ENCODE measurements at regions not wholly inside any gene's neighbourhood (a gene's known extent, or its start where the extent isn't known, plus 50 kb on each side); places are given as distances from the start of the nearest gene placed in this dataset.
A peak's percentile ranks its signal among the peaks of the same experiment; 100 is the strongest.

DNA sequence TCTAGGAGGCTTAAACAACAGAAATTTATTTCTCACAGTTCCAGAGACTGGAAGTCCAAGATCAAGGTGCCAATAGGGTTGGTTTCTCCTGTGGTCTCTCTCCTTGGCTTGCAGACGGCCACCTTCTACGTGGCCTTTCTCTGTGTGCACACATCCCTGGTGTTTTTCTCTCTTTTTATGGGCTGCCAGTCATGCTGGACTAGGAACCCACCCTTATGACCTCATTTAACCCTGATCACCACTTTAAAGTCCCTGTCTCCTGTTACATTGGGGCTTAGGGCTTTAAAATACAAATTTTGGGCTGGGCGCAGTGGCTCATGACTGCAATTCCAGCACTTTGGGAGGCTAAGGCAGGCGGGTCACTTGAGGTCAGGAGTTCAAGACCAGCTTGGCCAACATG is 157.1 kb downstream of the TLE1 start:
- no peak for DNase-seq

- no peak for DNase-seq
These were observed 157.8 kb downstream of the TLE1 start for GRCh38 chr9:81531511-81531910.

DNA sequence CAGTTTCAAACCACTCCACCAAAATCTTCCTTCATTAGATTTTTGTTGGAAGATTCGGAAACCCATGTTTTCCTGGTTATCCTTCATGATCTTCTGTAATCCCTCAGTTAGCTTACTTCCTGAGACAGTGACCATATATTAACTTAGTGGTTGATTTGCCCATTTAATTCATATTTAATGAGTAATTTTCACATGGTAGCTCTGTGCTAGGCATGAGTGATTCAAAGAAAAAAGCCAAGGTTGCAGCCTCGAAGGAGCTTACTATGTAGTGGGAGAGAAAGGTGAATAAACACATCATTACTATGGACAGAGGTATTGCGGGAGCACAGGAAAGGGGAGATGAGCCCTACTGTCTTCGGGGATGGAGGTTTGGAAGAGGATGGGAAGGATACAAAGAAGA is 158.5 kb downstream of the TLE1 start:
- no peak for DNase-seq

DNA sequence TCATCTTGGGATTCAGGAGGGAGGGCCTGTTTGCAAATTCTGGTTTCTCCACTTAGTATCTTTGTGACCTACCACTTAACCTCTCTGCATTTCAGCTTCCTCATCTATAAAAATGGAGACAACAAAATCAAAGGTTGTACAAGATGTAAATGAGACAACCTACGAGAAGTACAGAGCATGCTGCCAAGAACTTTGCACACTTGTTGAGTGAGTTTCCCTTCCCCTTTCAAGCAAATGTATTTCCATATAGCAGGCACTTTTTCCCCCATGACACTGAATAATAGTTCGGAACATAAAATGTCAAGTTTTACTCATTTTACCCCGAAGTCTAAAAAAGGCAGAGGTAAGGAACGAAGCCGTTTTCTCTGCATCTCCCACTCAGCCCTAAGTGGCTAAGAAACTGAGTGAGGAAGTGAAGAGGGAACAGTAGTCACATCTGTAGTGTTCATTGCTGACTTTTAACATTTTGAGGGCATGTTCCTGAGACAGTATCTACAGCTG is 159.0 kb downstream of the TLE1 start:
- DNase-seq, result no peak

DNA sequence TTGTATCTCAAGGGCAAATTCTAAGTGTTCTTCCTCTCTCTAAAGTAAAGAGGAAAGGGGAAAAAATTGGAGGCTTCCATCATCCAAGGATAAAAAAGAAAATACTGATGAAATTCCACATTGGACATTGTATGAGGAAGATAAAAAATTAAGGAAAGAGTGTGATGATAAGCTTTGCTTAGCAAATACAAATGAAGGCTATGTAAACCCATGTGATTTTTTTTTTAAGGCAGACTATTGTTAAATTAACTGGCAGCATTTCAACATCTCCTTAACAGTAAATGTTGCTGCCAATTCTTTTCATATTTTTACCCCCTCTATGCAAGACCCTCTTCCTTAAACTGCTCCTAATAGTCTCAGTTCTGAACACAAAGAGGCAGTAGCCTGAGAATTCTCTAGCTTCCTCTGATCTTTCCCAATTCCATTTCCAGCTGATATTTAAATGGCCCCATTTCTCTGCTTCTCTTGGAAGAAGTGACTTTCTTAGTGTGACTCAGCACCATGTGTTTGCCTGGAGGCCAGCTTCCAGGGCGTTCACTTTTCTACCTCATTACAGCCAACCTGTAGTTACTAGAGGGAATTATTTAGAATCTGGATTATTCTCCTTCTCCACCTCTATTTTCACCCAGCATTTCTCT is 159.7 kb downstream of the TLE1 start:
- no peak for DNase-seq

DNA sequence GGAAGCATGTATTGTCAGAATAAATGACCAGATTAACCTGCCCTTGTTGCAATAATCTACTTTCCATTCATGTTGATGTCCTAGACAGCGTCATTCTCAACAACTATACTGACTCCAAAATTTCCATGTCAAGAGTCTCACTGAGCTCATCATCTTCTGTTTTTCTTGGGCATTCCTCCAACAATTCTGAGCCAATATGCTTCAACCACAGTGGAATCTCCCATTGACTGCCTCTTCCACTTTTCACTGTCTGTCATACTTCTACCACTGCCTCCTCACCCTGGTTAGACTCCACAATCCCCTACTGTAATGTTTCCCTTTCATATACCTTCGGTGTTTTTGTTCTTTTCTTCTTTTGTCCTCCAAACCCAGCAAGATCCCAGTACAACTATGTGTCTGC is 162.8 kb downstream of the TLE1 start:
- no peak for DNase-seq

GRCh38 chr9:81522716-81523551 is 166.4 kb downstream of the TLE1 start:
- peak in 2 of 56 donors; percentile 8 to 29 for DNase-seq

- DNase-seq, result no peak
These were observed 167.5 kb downstream of the TLE1 start for GRCh38 chr9:81521892-81522291.

DNA sequence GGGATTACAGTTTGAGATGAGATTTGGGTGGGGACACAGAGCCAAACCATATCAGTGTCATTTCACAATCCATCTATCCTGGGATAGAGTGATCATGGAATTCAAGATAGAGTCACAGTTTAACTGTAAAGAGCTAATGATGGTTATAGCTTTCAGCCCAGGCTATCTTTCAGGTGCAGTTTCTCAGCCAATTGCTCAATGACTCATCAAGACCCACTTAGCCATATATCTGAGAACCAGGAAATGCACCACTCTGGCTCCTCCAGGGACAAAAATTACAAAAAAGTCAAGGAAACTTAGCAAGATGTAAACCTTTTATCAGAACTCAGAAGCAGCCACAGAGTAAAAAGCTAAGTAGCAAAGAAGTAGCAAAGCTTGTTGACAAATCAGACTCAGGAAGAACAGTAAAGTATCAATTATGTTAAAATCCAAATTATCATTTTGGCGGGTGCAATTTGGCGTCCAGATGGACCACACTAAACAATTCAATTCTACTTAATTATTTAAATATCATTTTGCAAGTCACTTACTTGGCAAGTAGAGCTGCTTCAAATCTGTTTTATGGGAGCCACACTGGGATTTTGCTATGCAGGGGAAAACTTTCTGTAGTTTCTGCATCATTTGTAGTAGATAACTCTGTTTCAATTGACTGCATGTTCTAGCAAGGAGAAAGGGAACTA is 169.4 kb downstream of the TLE1 start:
- no peak for DNase-seq

DNA sequence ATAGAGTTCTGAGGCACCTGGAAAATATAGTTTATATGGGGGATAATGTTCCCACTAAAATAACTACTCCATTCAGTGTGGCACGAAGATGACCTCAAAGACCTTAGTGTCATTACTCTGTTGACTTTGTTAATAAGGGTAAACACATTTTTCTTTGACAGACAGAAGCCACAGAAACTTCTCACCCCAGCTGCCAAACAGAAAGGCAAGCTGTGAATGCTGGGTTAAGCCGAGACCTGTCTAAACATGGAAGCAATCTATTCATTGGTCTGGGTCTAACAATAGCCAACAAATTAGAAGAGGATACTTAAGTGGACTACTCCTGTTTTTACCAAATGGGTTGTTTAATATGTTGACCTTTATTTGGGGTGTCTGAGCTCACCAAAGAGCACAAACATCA is 171.4 kb downstream of the TLE1 start:
- DNase-seq, result no peak

GRCh38 chr9:81513059-81513458 is 176.3 kb downstream of the TLE1 start:
- no peak for DNase-seq

- no peak for DNase-seq
These were observed 176.7 kb downstream of the TLE1 start for GRCh38 chr9:81512641-81513040.

- no peak for DNase-seq
These were observed 180.9 kb downstream of the TLE1 start for GRCh38 chr9:81508476-81508875.

GRCh38 chr9:81506941-81507864 is 182.1 kb downstream of the TLE1 start:
- no peak for DNase-seq

DNA sequence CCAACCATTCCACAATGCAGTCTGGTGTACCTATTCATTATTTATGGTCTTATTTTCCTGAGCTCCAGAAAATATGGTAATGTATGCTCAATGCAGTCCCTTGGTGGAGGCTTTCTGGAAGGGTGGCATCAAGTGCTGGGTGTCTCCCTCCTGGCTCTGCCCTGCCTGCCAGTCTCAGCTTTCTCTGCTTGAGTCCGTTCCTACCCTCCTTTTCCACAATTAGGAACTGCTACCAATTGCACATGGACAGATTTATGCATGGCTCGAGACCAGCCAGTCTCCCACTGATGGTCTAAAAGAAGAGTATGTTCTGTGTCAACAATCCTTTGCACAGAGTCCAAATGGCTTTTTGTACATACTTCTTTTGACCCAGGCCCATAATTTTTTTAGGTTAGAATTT is 189.8 kb downstream of the TLE1 start:
- DNase-seq, result no peak

DNA sequence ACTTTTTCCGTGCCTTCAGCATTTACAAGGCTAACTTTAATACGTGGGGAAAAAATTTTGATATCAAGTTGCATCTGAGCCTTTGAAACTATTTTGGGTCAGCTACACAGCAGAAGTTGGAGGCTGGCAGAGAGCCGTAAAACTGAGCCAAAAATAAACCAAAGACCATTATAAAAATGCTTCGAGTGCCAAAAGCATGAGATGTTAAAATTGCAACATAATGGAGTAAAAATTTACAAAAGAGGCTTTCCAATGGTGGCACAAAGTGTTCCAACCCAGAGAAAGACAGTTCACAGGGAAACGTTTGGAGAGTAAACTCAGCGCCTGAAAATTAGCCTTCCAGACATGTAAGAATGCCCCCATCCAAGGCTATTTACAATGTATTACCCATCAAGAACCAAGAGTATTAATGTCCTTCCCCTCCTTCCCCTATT is 190.3 kb downstream of the TLE1 start:
- peak in 4 of 56 donors; percentile 3 to 7 (median 5) for DNase-seq

- DNase-seq, result no peak
These were observed 190.8 kb downstream of the TLE1 start for GRCh38 chr9:81498576-81498975.

GRCh38 chr9:81497091-81497490 is 192.3 kb downstream of the TLE1 start:
- DNase-seq, result no peak

GRCh38 chr9:81492710-81493447 is 196.5 kb downstream of the TLE1 start:
- no peak for DNase-seq

- no peak for DNase-seq
These were observed 198.6 kb downstream of the TLE1 start for GRCh38 chr9:81490605-81491331.

Data from amygdala (tissue), 56 donors.